ENCODE measurements at regions not wholly inside any gene's neighbourhood (a gene's known extent, or its start where the extent isn't known, plus 50 kb on each side); places are given as distances from the start of the nearest gene placed in this dataset.

- H4K20me1 ChIP-seq (ENCODE audit: control insufficient read depth, extremely low read depth, insufficient read depth, low read length): no peaks in the 10 kb centered on the region
- H3K4me2 ChIP-seq (ENCODE audit: control insufficient read depth, extremely low read depth, insufficient read depth, low read depth, low read length): no peak overlapping the region
- no peak for TF ChIP-seq CTCF (optimal IDR thresholded peaks at IDR 0.05 in 1 of 3, IDR thresholded peaks at IDR 0.05 in 1 of 3, conservative IDR thresholded peaks at IDR 0.05 in 1 of 3; ENCODE audit: extremely low read depth in 1 of 3, insufficient read depth in 2 of 3, low read length in 3 of 3)
- TF ChIP-seq EZH2 (IDR thresholded peaks at IDR 0.05; ENCODE audit: low read length): no peak
- no peak overlapping the region for H3K4me3 ChIP-seq (ENCODE audit: control insufficient read depth in 2 of 3, extremely low read depth in 1 of 3, insufficient read depth in 2 of 3, low read depth in 1 of 3, low read length in 3 of 3)
- no peaks in the 10 kb centered on the region for H3K4me1 ChIP-seq (ENCODE audit: control insufficient read depth, extremely low read depth, insufficient read depth, low read length)
- FAIRE-seq: no peak
- no peaks in the 10 kb centered on the region for H3K9me3 ChIP-seq (ENCODE audit: control insufficient read depth, low read depth, low read length)
- no peak for DNase-seq (ENCODE audit: low read depth, low spot score)
- H2AFZ ChIP-seq (ENCODE audit: control insufficient read depth, low read length): no peak overlapping the region
- H3K27me3 ChIP-seq (ENCODE audit: control insufficient read depth, extremely low read depth, insufficient read depth, low read length): no peaks in the 10 kb centered on the region
- H3K9me1 ChIP-seq (ENCODE audit: control insufficient read depth, extremely low read depth, insufficient read depth, low read length): no peaks in the 10 kb centered on the region
- H3K9ac ChIP-seq (ENCODE audit: control insufficient read depth, extremely low read depth, insufficient read depth, low read length): no peak overlapping the region
- dilution Hi-C loops (cut with MboI; ENCODE audit: extremely low pct_ligation_motif_present, low sequenced_read_pairs): no loop called here
- no peaks in the 10 kb centered on the region for H3K36me3 ChIP-seq (ENCODE audit: control insufficient read depth in 2 of 2, extremely low read depth in 1 of 2, insufficient read depth in 2 of 2, low read length in 2 of 2)
- no peaks in the 10 kb centered on the region for H3K79me2 ChIP-seq (ENCODE audit: control insufficient read depth, insufficient read depth, low read length)
- H3K27ac ChIP-seq (ENCODE audit: control insufficient read depth, insufficient read depth, low read length): no peak overlapping the region
Observed at GRCh38 chr3:61460636-61461035, 100.7 kb upstream of the PTPRG start.

- H3K36me3 ChIP-seq (ENCODE audit: control insufficient read depth in 2 of 2, extremely low read depth in 1 of 2, insufficient read depth in 2 of 2, low read length in 2 of 2): no peaks in the 10 kb centered on the region
- dilution Hi-C loops (cut with MboI; ENCODE audit: extremely low pct_ligation_motif_present, low sequenced_read_pairs): no loop called here
- no peaks in the 10 kb centered on the region for H3K4me1 ChIP-seq (ENCODE audit: control insufficient read depth, extremely low read depth, insufficient read depth, low read length)
- H3K9me3 ChIP-seq (ENCODE audit: control insufficient read depth, low read depth, low read length): no peaks in the 10 kb centered on the region
- no peaks in the 10 kb centered on the region for H3K9me1 ChIP-seq (ENCODE audit: control insufficient read depth, extremely low read depth, insufficient read depth, low read length)
- no peak for FAIRE-seq
- no peaks in the 10 kb centered on the region for H3K27me3 ChIP-seq (ENCODE audit: control insufficient read depth, extremely low read depth, insufficient read depth, low read length)
- H4K20me1 ChIP-seq (ENCODE audit: control insufficient read depth, extremely low read depth, insufficient read depth, low read length): no peaks in the 10 kb centered on the region
- H3K4me3 ChIP-seq (ENCODE audit: control insufficient read depth in 2 of 3, extremely low read depth in 1 of 3, insufficient read depth in 2 of 3, low read depth in 1 of 3, low read length in 3 of 3): no peak overlapping the region
- no peak overlapping the region for H3K9ac ChIP-seq (ENCODE audit: control insufficient read depth, extremely low read depth, insufficient read depth, low read length)
- no peak overlapping the region for H2AFZ ChIP-seq (ENCODE audit: control insufficient read depth, low read length)
- no peak for DNase-seq (ENCODE audit: low read depth, low spot score)
- no peak overlapping the region for H3K4me2 ChIP-seq (ENCODE audit: control insufficient read depth, extremely low read depth, insufficient read depth, low read depth, low read length)
- TF ChIP-seq EZH2 (IDR thresholded peaks at IDR 0.05; ENCODE audit: low read length): no peak
- no peak for TF ChIP-seq CTCF (optimal IDR thresholded peaks at IDR 0.05 in 1 of 3, IDR thresholded peaks at IDR 0.05 in 1 of 3, conservative IDR thresholded peaks at IDR 0.05 in 1 of 3; ENCODE audit: extremely low read depth in 1 of 3, insufficient read depth in 2 of 3, low read length in 3 of 3)
- no peaks in the 10 kb centered on the region for H3K79me2 ChIP-seq (ENCODE audit: control insufficient read depth, insufficient read depth, low read length)
- no peak overlapping the region for H3K27ac ChIP-seq (ENCODE audit: control insufficient read depth, insufficient read depth, low read length)
Observed at GRCh38 chr3:61463191-61463590, 98.2 kb upstream of the PTPRG start.
